Heart left ventricle (tissue), 16 donors: ENCODE measurements at regions not wholly inside any gene's neighbourhood (a gene's known extent, or its start where the extent isn't known, plus 50 kb on each side); places are given as distances from the start of the nearest gene placed in this dataset.

ENCODE experiments used
- ATAC-seq, 4 donors: fragments of 200-7000 bp; cut with Tn5 transposase; one replicate each; pipeline ENCODE4 v1.9.1; 2020 to 2022; ENCODE audit warnings: moderate library complexity in 4 of 4, mild to moderate bottlenecking in 3 of 4, moderate number of reproducible peaks in 1 of 4
- DNase-seq, 5 donors: peaks; one replicate each; pipeline ENCODE4 v3.0.0-alpha.2; 2020
- H3K27ac ChIP-seq, 12 donors: fragments of 200-600 bp; sonication (generic) in 4 of 12; one replicate each; pipeline versions ENCODE4 v1.5.0 to v1.8.0; 2016 to 2022; ENCODE audit warnings: mild to moderate bottlenecking in 2 of 12
- H3K27me3 ChIP-seq, 9 donors: fragments of 200-600 bp; sonication (generic) in 2 of 9; one replicate each; pipeline versions ENCODE4 v1.5.1 to v1.8.0; 2016 to 2022; ENCODE audit warnings: mild to moderate bottlenecking in 3 of 9
- H3K36me3 ChIP-seq, 9 donors: fragments of 200-600 bp; sonication (generic) in 2 of 9; one replicate each; pipeline versions ENCODE4 v1.5.0 to v1.8.0; 2018 to 2022; ENCODE audit warnings: mild to moderate bottlenecking in 2 of 9
- H3K4me1 ChIP-seq, 12 donors: fragments of 200-600 bp; sonication (generic) in 4 of 12; one replicate each; pipeline versions ENCODE4 v1.5.0 to v1.8.0; 2016 to 2022; ENCODE audit warnings: mild to moderate bottlenecking in 3 of 12
- H3K4me3 ChIP-seq, 12 donors: fragments of 200-600 bp; sonication (generic) in 4 of 12; one replicate each; pipeline versions ENCODE4 v1.5.0 to v1.8.0; 2017 to 2022; ENCODE audit warnings: mild to moderate bottlenecking in 9 of 12, moderate library complexity in 4 of 12
- H3K9me3 ChIP-seq, 12 donors: fragments of 200-600 bp; sonication (generic) in 4 of 12; one replicate each; pipeline versions ENCODE4 v1.5.0 to v1.8.0; 2016 to 2022; ENCODE audit warnings: mild to moderate bottlenecking in 1 of 12
- POLR2A ChIP-seq, 2 donors: fragments of 450-650 bp; IDR thresholded peaks; one replicate each; pipeline ENCODE4 v1.6.1; 2017; ENCODE audit warnings: antibody characterized with exemption in 2 of 2, mild to moderate bottlenecking in 2 of 2, moderate library complexity in 2 of 2
- WGBS, 4 donors: extraction: QIAGEN DNeasy Blood & Tissue Kit in 2 of 4; methylation state at CpG; one replicate each; pipeline versions ENCODE4 v1.1.5 to v1.1.7; 2013 to 2018; 5-methylcytosine and 5-hydroxymethylcytosine counted together
- intact Hi-C, 10 donors: fragments of 100-400 bp; cut with DNase I; formaldehyde crosslinking; loops; one replicate each; pipeline versions ENCODE4 v1.11.1 to v1.14.2; 2022
- TF ChIP-seq, protein P1 (sequence below), 12 donors: fragments of 200-600 bp; sonication (generic) in 4 of 12; IDR thresholded peaks; one replicate each; pipeline versions ENCODE4 v1.5.0 to v1.8.0; 2018 to 2022; ENCODE audit warnings: antibody characterized with exemption in 12 of 12, mild to moderate bottlenecking in 5 of 12
- donor health status: ischemic (EF 13 %, LVEDD 7.1; RV severe dilation, severe dysfunction).
- donor health status: healthy with polysubstance abuse.
- donor health status: DM: no; HTN: yes; CAD: no.
- donor health status: DM: no; HTN: no; CAD: no.
- donor health status: ischemic (EF 25% LVEDD 6.9; RV normal size, moderate dysfunction).
- donor health status: ischemic (EF 25% LVEDD 5.7; RV mildly dilated, moderate dysfunction).
- donor health status: healthy.
- donor health status: DM: yes; HTN: yes; CAD: no.
- donor health status: ischemic (EF 35%, LVEDD 5.7; RV mildly dilated, moderate dysfunction).
- donor health status: nonischemic (EF 11% LVEDD 7.7; RV severe dilation, severe dysfunction).
- donor health status: DM: yes; HTN: yes; CAD: no.
- donor health status: PGD.
- donor health status: ischemic (EF 29% LVEDD 5.4; RV normal size, mild dysfunction).
- donor health status: nonischemic (EF 23%, LVEDD 6.1; RV moderate dilation, normal function).

DNA sequence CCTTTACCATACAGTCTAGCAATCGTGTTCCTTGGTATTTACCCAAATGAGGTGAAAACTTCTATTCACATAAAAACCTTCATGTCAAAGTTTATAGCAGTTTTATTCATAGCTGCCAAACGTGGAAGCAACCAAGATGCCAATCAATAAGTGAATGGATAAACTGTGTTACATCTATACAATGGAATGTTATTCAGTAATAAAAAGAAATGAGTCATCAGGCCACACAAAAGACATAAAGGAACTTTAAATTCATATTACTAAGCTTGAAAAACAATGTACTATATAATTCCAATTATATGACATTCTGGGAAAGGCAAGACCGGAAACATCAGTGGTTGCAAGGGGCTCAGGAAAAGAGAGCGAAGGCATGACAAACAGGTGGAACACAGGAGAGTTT, 679.9 kb downstream of the ISL1 start:
- intact Hi-C loops = no loop called here
- Histone ChIP-seq H3K27me3 (peaks cover 0 to 3% (median 0%) of the 10 kb centered on the region in 9 donors), H3K27ac (no peak overlapping the region), H3K4me3 (no peak overlapping the region), H3K36me3 (no peaks in the 10 kb centered on the region), H3K9me3 (peaks cover 0 to 11% (median 7%) of the 10 kb centered on the region in 12 donors), H3K4me1 (no peaks in the 10 kb centered on the region)
- TF ChIP-seq POLR2A (IDR thresholded peaks at IDR 0.05) = no peak
- TF ChIP-seq, protein P1, sequence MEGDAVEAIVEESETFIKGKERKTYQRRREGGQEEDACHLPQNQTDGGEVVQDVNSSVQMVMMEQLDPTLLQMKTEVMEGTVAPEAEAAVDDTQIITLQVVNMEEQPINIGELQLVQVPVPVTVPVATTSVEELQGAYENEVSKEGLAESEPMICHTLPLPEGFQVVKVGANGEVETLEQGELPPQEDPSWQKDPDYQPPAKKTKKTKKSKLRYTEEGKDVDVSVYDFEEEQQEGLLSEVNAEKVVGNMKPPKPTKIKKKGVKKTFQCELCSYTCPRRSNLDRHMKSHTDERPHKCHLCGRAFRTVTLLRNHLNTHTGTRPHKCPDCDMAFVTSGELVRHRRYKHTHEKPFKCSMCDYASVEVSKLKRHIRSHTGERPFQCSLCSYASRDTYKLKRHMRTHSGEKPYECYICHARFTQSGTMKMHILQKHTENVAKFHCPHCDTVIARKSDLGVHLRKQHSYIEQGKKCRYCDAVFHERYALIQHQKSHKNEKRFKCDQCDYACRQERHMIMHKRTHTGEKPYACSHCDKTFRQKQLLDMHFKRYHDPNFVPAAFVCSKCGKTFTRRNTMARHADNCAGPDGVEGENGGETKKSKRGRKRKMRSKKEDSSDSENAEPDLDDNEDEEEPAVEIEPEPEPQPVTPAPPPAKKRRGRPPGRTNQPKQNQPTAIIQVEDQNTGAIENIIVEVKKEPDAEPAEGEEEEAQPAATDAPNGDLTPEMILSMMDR (IDR thresholded peaks at IDR 0.05) = no peak
- WGBS, 4 donors = 68 to 80% (median 74%) methylated on average over 4 of the region's 4 CpGs
- ATAC-seq = no peak
- DNase-seq = no peak

DNA sequence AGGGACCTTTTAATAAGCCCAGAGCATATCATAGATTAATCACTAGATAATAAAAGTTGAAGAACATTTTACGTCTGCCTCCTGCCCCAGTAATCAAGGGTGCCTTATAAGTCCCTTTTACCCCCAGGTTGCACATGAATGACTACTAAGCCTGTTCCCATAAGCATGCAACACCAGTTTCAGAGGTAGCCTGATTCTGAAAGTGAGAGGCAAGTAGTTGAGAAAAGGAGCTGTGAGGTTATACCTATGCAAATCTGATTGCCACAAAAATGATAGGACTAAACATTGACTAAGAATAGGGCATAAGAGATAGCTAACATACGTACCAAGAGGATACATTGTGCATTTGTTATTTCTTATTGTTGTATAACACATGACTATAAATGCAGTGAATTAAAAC, 681.9 kb downstream of the ISL1 start:
- Histone ChIP-seq H3K4me1 (no peaks in the 10 kb centered on the region), H3K27ac (no peak overlapping the region), H3K4me3 (no peak overlapping the region), H3K9me3 (peaks cover 0 to 19% (median 7%) of the 10 kb centered on the region in 12 donors), H3K27me3 (peaks cover 0 to 3% (median 0%) of the 10 kb centered on the region in 9 donors), H3K36me3 (no peaks in the 10 kb centered on the region)
- TF ChIP-seq POLR2A (IDR thresholded peaks at IDR 0.05) = no peak
- TF ChIP-seq, protein P1 (IDR thresholded peaks at IDR 0.05) = no peak
- intact Hi-C loops = no loop called here
- 78 to 79% (median 79%) methylated on average over 2 of the region's 2 CpGs for WGBS, 4 donors
- DNase-seq (no peak), ATAC-seq (no peak)

DNA sequence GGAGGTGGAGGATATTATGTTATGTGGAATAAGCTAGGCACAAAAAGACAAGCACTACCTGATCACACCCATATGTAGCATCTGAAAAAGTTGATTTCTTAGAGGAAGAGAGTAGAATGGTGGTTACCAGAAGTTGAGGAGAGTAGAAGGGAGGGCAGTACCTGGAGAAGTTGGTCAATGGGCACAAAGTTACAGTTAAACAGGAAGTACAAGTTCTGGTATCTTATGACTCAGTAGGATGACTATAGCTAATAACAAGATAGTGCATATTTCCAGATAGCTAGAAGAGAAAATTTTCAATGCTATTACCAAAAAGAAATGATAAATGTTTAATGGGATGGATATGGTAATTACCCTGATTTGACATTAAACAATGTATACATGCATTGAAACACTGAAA, 686.7 kb downstream of the ISL1 start:
- DNase-seq = no peak
- H3K36me3 ChIP-seq = no peaks in the 10 kb centered on the region
- intact Hi-C loops = no loop called here
- peaks cover 0 to 19% (median 7%) of the 10 kb centered on the region in 12 donors for H3K9me3 ChIP-seq
- TF ChIP-seq, protein P1 (IDR thresholded peaks at IDR 0.05) = no peak
- no peak for TF ChIP-seq POLR2A (IDR thresholded peaks at IDR 0.05)
- no peaks in the 10 kb centered on the region for H3K27me3 ChIP-seq
- no peak for ATAC-seq
- no peak overlapping the region for H3K4me3 ChIP-seq
- no peak overlapping the region for H3K27ac ChIP-seq
- H3K4me1 ChIP-seq = no peaks in the 10 kb centered on the region

DNA sequence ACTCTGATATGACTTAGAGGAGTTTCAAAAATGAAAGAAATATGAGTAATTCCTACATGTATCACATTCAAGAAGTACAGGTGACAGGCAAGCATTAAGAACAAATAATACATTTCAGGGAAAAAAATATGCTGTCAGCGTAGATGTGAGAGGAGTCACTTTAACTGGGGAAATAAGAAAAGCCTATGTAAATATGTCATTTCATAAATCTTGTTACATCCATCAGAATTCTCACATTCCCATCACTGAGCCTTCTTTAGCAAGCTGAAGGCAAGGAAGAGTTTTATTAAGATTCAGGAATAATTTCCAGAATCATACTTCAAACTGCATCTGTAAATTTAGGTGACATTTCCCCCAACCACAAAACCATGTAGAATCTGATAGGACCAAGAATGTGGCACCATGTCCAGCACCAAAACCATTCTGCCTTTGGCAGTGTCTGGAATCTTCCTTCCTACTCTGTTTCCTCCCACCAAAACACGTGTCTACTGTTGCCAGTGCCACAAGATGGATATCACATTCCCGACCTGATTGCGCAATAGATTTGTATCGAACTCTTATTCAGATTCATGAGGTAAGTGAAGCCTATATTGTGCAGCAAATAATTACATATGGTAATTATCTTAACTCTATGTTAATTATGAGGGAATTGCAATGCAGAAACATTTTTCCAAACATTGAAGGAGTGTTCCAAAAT, 690.9 kb downstream of the ISL1 start:
- H3K36me3 ChIP-seq = no peaks in the 10 kb centered on the region
- ATAC-seq (no peak), DNase-seq (no peak)
- no peak overlapping the region for H3K27ac ChIP-seq
- no peak for TF ChIP-seq POLR2A (IDR thresholded peaks at IDR 0.05)
- TF ChIP-seq, protein P1 (IDR thresholded peaks at IDR 0.05) = no peak
- no peaks in the 10 kb centered on the region for H3K4me1 ChIP-seq
- peaks cover 0 to under 1% (median 0%) of the 10 kb centered on the region in 12 donors for H3K9me3 ChIP-seq
- H3K27me3 ChIP-seq = no peaks in the 10 kb centered on the region
- WGBS, 4 donors = 69 to 78% (median 74%) methylated on average over 5 of the region's 5 CpGs
- no peak overlapping the region for H3K4me3 ChIP-seq
- intact Hi-C loops = no loop called here
